ENCODE measurements at regions not wholly inside any gene's neighbourhood (a gene's known extent, or its start where the extent isn't known, plus 50 kb on each side); places are given as distances from the start of the nearest gene placed in this dataset.

DNA sequence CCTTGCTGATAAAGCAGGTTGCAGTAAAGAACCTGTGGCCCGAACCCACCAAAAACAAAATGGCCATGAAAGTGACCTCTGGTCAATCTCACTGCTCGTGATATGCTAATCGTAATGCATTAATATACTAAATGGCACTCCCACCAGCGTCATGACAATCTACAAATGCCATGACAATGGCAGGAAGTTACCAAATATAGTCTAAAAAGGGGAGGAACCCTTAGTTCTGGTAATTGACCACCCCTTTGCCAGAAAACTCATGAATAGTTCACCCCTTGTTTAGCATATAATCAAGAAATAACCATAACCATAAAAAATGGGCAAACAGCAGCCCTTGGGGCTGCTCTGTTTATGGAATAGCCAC, 1139.4 kb upstream of the LRRN3 start:
- no TSS peak for BruUV-seq (replicated peaks)
- Histone ChIP-seq H2AFZ (ENCODE audit: low read length) (no peak overlapping the region), H3K4me2 (ENCODE audit: low read depth, low read length) (no peak overlapping the region), H4K20me1 (ENCODE audit: insufficient read depth, low read length) (no peaks in the 10 kb centered on the region), H3K9ac (ENCODE audit: insufficient read depth, low read depth, low read length) (no peak overlapping the region), H3K36me3 (replicated peaks in 1 of 2; ENCODE audit: control insufficient read depth in 1 of 2, insufficient read depth in 2 of 2, low read length in 2 of 2) (no peaks in the 10 kb centered on the region), H3K27ac (ENCODE audit: extremely low read length, insufficient read depth, low read length) (no peak overlapping the region), H3K27me3 (ENCODE audit: control insufficient read depth in 1 of 2, insufficient read depth in 2 of 2, low read length in 2 of 2) (no peaks in the 10 kb centered on the region), H3K4me3 (replicated peaks in 1 of 3; ENCODE audit: insufficient read depth in 1 of 3, low read depth in 2 of 3, low read length in 3 of 3) (no peak overlapping the region), H3K4me1 (ENCODE audit: insufficient read depth, low read length) (no peaks in the 10 kb centered on the region), H3K79me2 (ENCODE audit: insufficient read depth, low read length) (no peaks in the 10 kb centered on the region), H3K9me3 (ENCODE audit: low read length) (peaks cover 4% of the 10 kb centered on the region; the same call in 1 of the 2 replicates)
- 0% methylated on average over 4 of the region's 4 CpGs for WGBS (ENCODE audit: low lambda C conversion rate)
- no peak for DNase-seq (ENCODE audit: low spot score)
- CTCF ChIA-PET (ENCODE audit: low intra/inter-chr PET ratio, low total read pairs): no interaction called here
- POLR2A ChIA-PET: no interaction called here
- in situ Hi-C loops (cut with HindIII; ENCODE audit: extremely low pct_ligation_motif_present, low pct_unique_long_range_greater_than_20kb) (no loop called here), intact Hi-C loops (cut with micrococcal nuclease; ENCODE audit: unreplicated experiment) (no loop called here)
- no peak for ATAC-seq
- FAIRE-seq: no peak
- TF ChIP-seq ZNF615 (CRISPR knock-in tag; IDR thresholded peaks at IDR 0.05; ENCODE audit: borderline replicate concordance) (no peak), ZBTB2 (CRISPR knock-in tag; IDR thresholded peaks at IDR 0.05; ENCODE audit: low read depth) (no peak), ZNF678 (CRISPR knock-in tag; IDR thresholded peaks at IDR 0.05) (no peak), ZBTB33 (CRISPR knock-in tag; IDR thresholded peaks at IDR 0.05) (no peak), ZNF788 (CRISPR knock-in tag; IDR thresholded peaks at IDR 0.05; ENCODE audit: borderline replicate concordance) (no peak), ZBTB42 (CRISPR knock-in tag; IDR thresholded peaks at IDR 0.05) (no peak), ZNF12 (CRISPR knock-in tag; IDR thresholded peaks at IDR 0.05) (no peak), GMEB1 (CRISPR knock-in tag; IDR thresholded peaks at IDR 0.05; ENCODE audit: borderline replicate concordance) (no peak), ZNF780A (CRISPR knock-in tag; IDR thresholded peaks at IDR 0.05) (no peak), DDIT3 (CRISPR knock-in tag; IDR thresholded peaks at IDR 0.05) (no peak), ZNF431 (CRISPR knock-in tag; IDR thresholded peaks at IDR 0.05; ENCODE audit: borderline replicate concordance, low read depth) (no peak), MZF1 (CRISPR knock-in tag; IDR thresholded peaks at IDR 0.05; ENCODE audit: borderline replicate concordance) (no peak), ZNF660 (CRISPR knock-in tag; IDR thresholded peaks at IDR 0.05; ENCODE audit: borderline replicate concordance, low read depth) (no peak)
- TF ChIP-seq, protein P1, sequence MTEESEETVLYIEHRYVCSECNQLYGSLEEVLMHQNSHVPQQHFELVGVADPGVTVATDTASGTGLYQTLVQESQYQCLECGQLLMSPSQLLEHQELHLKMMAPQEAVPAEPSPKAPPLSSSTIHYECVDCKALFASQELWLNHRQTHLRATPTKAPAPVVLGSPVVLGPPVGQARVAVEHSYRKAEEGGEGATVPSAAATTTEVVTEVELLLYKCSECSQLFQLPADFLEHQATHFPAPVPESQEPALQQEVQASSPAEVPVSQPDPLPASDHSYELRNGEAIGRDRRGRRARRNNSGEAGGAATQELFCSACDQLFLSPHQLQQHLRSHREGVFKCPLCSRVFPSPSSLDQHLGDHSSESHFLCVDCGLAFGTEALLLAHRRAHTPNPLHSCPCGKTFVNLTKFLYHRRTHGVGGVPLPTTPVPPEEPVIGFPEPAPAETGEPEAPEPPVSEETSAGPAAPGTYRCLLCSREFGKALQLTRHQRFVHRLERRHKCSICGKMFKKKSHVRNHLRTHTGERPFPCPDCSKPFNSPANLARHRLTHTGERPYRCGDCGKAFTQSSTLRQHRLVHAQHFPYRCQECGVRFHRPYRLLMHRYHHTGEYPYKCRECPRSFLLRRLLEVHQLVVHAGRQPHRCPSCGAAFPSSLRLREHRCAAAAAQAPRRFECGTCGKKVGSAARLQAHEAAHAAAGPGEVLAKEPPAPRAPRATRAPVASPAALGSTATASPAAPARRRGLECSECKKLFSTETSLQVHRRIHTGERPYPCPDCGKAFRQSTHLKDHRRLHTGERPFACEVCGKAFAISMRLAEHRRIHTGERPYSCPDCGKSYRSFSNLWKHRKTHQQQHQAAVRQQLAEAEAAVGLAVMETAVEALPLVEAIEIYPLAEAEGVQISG (CRISPR knock-in tag; IDR thresholded peaks at IDR 0.05): no peak
- TF ChIP-seq, protein P2, sequence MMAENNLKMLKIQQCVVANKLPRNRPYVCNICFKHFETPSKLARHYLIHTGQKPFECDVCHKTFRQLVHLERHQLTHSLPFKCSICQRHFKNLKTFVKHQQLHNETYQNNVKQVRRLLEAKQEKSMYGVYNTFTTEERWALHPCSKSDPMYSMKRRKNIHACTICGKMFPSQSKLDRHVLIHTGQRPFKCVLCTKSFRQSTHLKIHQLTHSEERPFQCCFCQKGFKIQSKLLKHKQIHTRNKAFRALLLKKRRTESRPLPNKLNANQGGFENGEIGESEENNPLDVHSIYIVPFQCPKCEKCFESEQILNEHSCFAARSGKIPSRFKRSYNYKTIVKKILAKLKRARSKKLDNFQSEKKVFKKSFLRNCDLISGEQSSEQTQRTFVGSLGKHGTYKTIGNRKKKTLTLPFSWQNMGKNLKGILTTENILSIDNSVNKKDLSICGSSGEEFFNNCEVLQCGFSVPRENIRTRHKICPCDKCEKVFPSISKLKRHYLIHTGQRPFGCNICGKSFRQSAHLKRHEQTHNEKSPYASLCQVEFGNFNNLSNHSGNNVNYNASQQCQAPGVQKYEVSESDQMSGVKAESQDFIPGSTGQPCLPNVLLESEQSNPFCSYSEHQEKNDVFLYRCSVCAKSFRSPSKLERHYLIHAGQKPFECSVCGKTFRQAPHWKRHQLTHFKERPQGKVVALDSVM (CRISPR knock-in tag; IDR thresholded peaks at IDR 0.05): no peak
